ENCODE measurements at regions not wholly inside any gene's neighbourhood (a gene's known extent, or its start where the extent isn't known, plus 50 kb on each side); places are given as distances from the start of the nearest gene placed in this dataset.

- peak overlapping the region; percentile 76 for H2BK5ac ChIP-seq (ENCODE audit: low read depth, low read length, poor library complexity, severe bottlenecking)
- no peak overlapping the region for H4K91ac ChIP-seq (ENCODE audit: insufficient read depth, low read depth, low read length)
- peak overlapping the region; percentile 48; the same call in 1 of the 2 replicates for H2BK20ac ChIP-seq (ENCODE audit: low read depth, low read length)
- H4K8ac ChIP-seq (ENCODE audit: low read depth in 2 of 2, low read length in 2 of 2), result peak overlapping the region in 1 of 2 experiments; percentile 54; a peak in 2 of 4 replicates
- no peak overlapping the region for H2AK9ac ChIP-seq (replicated peaks; ENCODE audit: low read depth, low read length, poor library complexity)
- H3K9me3 ChIP-seq (ENCODE audit: control insufficient read depth, insufficient read depth, low read length), result no peaks in the 10 kb centered on the region
- BruUV-seq (replicated peaks), result no TSS peak
- no peaks in the 10 kb centered on the region for H3K79me1 ChIP-seq (ENCODE audit: low read depth in 1 of 2, low read length in 2 of 2)
- no peaks in the 10 kb centered on the region for H4K20me1 ChIP-seq (ENCODE audit: insufficient read depth, low read length)
- no peak overlapping the region for H3K23ac ChIP-seq (ENCODE audit: low read depth, low read length)
- H4K5ac ChIP-seq (ENCODE audit: low read depth, low read length), result no peak overlapping the region
- no peak overlapping the region for H2AK5ac ChIP-seq (ENCODE audit: low read depth, low read length)
- no peak overlapping the region for H2AFZ ChIP-seq (replicated peaks; ENCODE audit: low read length, poor library complexity)
- H3K4ac ChIP-seq (ENCODE audit: low read depth, low read length), result peak overlapping the region; percentile 39; the same call in 1 of the 2 replicates
- no peak overlapping the region for H3K4me3 ChIP-seq (ENCODE audit: insufficient read depth, low read depth, low read length)
- peak overlapping the region; percentile 74; the same call in 1 of the 3 replicates for H2BK15ac ChIP-seq (ENCODE audit: low read depth, low read length)
- no peak for TF ChIP-seq BHLHE40 (IDR thresholded peaks at IDR 0.05; ENCODE audit: low read depth, low read length)
- no peak for TF ChIP-seq CHD1 (IDR thresholded peaks at IDR 0.05; ENCODE audit: low read depth, low read length)
- no peak for TF ChIP-seq NFE2L2 (IDR thresholded peaks at IDR 0.05; ENCODE audit: low read depth, low read length)
- TF ChIP-seq USF2 (IDR thresholded peaks at IDR 0.05; ENCODE audit: low read depth, low read length), result no peak
- TF ChIP-seq SMC3 (IDR thresholded peaks at IDR 0.05; ENCODE audit: low read depth, low read length), result no peak
- no peak for TF ChIP-seq RCOR1 (IDR thresholded peaks at IDR 0.05; ENCODE audit: insufficient replicate concordance, low read length)
- no peak for TF ChIP-seq RAD21 (IDR thresholded peaks at IDR 0.05; ENCODE audit: low read length)
- TF ChIP-seq MXI1 (IDR thresholded peaks at IDR 0.05; ENCODE audit: borderline replicate concordance, low read depth, low read length), result no peak
- TF ChIP-seq CEBPB (IDR thresholded peaks at IDR 0.05; ENCODE audit: low read depth, low read length), result no peak
- TF ChIP-seq FOS (IDR thresholded peaks at IDR 0.05; ENCODE audit: low read depth, low read length), result no peak
- TF ChIP-seq MAZ (IDR thresholded peaks at IDR 0.05; ENCODE audit: borderline replicate concordance, low read depth, low read length), result no peak
- TF ChIP-seq MAFK (IDR thresholded peaks at IDR 0.05; ENCODE audit: low read depth, low read length), result no peak
- TF ChIP-seq RFX5 (IDR thresholded peaks at IDR 0.05; ENCODE audit: low read depth, low read length), result no peak
- TF ChIP-seq POLR2A (IDR thresholded peaks at IDR 0.05; ENCODE audit: low read depth, low read length), result no peak
- TF ChIP-seq CTCF (conservative IDR thresholded peaks at IDR 0.05; ENCODE audit: low read depth, low read length), result no peak
- TF ChIP-seq ELK1 (IDR thresholded peaks at IDR 0.05; ENCODE audit: borderline replicate concordance, low read depth, low read length), result no peak
- peaks cover 26% of the 10 kb centered on the region for H3K4me1 ChIP-seq (ENCODE audit: control insufficient read depth, insufficient read depth, low read length)
- H3K9me1 ChIP-seq (ENCODE audit: insufficient read depth, low read length), result peaks cover 13% of the 10 kb centered on the region
- peak overlapping the region; percentile 63; the same call in 1 of the 2 replicates for H2BK120ac ChIP-seq (ENCODE audit: low read depth, low read length)
- ChIA-PET CTCF (no interaction called here), POLR2A (ENCODE audit: unreplicated experiment) (no interaction called here)
- intact Hi-C loops (cut with micrococcal nuclease) (no loop called here), in situ Hi-C loops (cut with MboI; ENCODE audit: low sequenced_read_pairs) (no loop called here), dilution Hi-C loops (cut with HindIII; ENCODE audit: low sequenced_read_pairs, unreplicated experiment) (no loop called here)
- peak overlapping the region; percentile 33; the same call in 1 of the 2 replicates for H3K18ac ChIP-seq (ENCODE audit: low read depth, low read length)
- no peak overlapping the region; the same call in 1 of the 2 replicates for H3K4me2 ChIP-seq (ENCODE audit: low read depth, low read length)
- H3K9ac ChIP-seq (ENCODE audit: low read depth, low read length), result no peak overlapping the region
- no CpG with 5 or more reads among the region's 1 CpG for WGBS, 2 experiments (ENCODE audit: extremely low coverage in 2 of 2, insufficient read length in 1 of 2)
- no peak for ATAC-seq (ENCODE audit: low read depth)
- H3K14ac ChIP-seq (replicated peaks; ENCODE audit: low read depth, low read length), result peak overlapping the region; percentile 38; the same call in 1 of the 2 replicates
- H3K36me3 ChIP-seq (ENCODE audit: control insufficient read depth, insufficient read depth, low read length), result no peaks in the 10 kb centered on the region
- DNase-seq, result peak; percentile 43
- no peak overlapping the region for H3K27ac ChIP-seq (ENCODE audit: insufficient read depth, low read length)
- H3K27me3 ChIP-seq (ENCODE audit: control insufficient read depth, insufficient read depth, low read length), result no peaks in the 10 kb centered on the region
- no peak overlapping the region; the same call in 1 of the 2 replicates for H3K56ac ChIP-seq (ENCODE audit: extremely low read depth, insufficient read depth, low read length)
These were observed 72.9 kb upstream of the APCDD1 start for GRCh38 chr18:10381516-10381915.

Measured in IMR-90 (cell line).